Erythroblast (primary cell): ENCODE measurements at regions not wholly inside any gene's neighbourhood (a gene's known extent, or its start where the extent isn't known, plus 50 kb on each side); places are given as distances from the start of the nearest gene placed in this dataset.

Experiments used
- GATA1 ChIP-seq: IDR thresholded peaks from 2 replicates; pipeline ENCODE4 v1.6.1; 2011; ENCODE audit warnings: low read depth, mild to moderate bottlenecking, control low read depth, low read length, moderate library complexity
- POLR2A ChIP-seq: IDR thresholded peaks from 2 replicates; pipeline ENCODE4 v1.6.1; 2011; ENCODE audit warnings: mild to moderate bottlenecking, low read length

DNA sequence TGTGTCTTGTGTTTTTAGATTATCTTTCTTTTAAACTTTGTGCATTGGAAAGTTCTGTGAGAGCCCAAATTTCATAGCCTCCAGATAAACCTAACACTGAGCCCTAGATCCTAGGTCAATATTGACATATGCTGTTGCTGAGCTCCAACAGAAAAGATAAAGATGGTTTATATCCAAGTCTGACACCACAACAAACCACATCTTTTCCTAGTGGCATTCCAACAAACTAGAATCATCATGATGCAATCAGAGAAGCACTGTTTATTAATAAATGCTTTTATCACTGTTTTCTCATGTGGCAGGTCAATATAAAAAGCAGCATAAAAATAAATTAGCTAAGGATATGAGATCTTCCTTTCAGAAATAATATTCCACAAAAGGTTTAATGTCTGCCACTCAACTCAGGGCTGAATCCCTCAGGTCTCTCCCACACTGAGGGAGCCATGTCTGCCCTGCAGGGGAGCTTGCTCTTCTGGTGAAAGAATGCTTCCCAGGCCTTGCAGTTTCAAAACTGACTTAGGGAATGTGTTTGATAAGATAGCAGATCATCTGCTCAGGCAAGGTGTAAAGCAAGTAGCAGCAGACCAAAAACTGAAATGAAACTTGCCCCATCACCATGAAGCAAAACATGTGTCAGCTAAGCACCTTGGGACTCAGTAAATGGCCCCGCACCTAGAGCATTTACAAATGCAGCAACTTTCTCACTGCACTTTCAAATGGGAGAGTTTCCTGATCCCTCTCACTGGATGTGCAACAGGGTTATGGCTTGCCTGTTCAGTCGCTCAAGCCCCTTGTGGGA, 493.0 kb downstream of the AGTPBP1 start:
- TF ChIP-seq POLR2A (no peak), GATA1 (no peak)
